HL-60 (cell line): ENCODE measurements at regions not wholly inside any gene's neighbourhood (a gene's known extent, or its start where the extent isn't known, plus 50 kb on each side); places are given as distances from the start of the nearest gene placed in this dataset.

Experiments
- DNase-seq, 2 experiments: peaks; one replicate each; pipeline ENCODE4 v3.0.0-alpha.2; 2010 to 2020; ENCODE audit warnings: low read depth in 1 of 2, low spot score in 1 of 2
- H3K27ac ChIP-seq: fragments of 250-450 bp; sonication (Bioruptor Pico); replicated peaks from 2 replicates; pipeline ENCODE4 v1.5.1; 2020; ENCODE audit warnings: mild to moderate bottlenecking, moderate library complexity
- H3K27me3 ChIP-seq: fragments of 250-450 bp; sonication (Bioruptor Pico); 2 replicates; pipeline ENCODE4 v1.5.1; 2021; ENCODE audit warnings: mild to moderate bottlenecking, moderate library complexity; ENCODE audit not compliant: insufficient read depth, poor library complexity, severe bottlenecking
- H3K4me3 ChIP-seq: replicated peaks from 2 replicates; pipeline ENCODE4 v1.5.1; 2011; ENCODE audit warnings: mild to moderate bottlenecking, control low read depth, low read length; ENCODE audit not compliant: insufficient read depth
- GABPA ChIP-seq: IDR thresholded peaks from 2 replicates; pipeline ENCODE4 v1.6.1; 2012; ENCODE audit warnings: low read depth
- POLR2AphosphoS5 ChIP-seq: IDR thresholded peaks from 2 replicates; pipeline ENCODE4 v1.6.1; 2012; ENCODE audit warnings: low read depth
- SPI1 ChIP-seq: IDR thresholded peaks from 2 replicates; pipeline ENCODE4 v1.6.1; 2012; ENCODE audit warnings: low read depth, mild to moderate bottlenecking, borderline replicate concordance
- TF ChIP-seq, protein P1 (sequence below): IDR thresholded peaks from 2 replicates; pipeline ENCODE4 v1.6.1; 2012; ENCODE audit warnings: low read depth; ENCODE audit not compliant: insufficient replicate concordance
- TF ChIP-seq, protein P2 (sequence below): IDR thresholded peaks from one replicate; pipeline ENCODE4 v1.5.1; 2011; ENCODE audit warnings: low read length, control low read depth, inconsistent platforms; ENCODE audit not compliant: insufficient read depth

DNA sequence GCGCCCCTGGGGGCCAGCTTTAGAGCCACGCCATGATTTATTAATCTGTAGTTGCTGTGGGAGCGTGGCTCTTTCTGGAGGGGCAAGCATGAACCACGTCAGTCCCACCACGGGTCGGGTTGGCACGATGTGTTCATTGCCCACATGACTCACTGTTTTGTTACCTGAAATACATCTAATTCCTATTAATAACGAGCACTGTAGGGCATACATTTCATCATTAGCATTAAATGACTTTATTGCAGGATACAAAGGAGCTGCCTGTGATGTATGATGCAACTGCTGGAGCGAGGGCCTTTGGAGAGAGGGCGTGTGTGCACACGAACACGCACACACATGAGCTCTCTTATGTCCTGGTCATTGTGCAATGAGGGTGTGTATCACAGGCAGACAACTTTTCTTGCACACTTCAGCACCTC lies 127.0 kb downstream of the INHBB start:
- TF ChIP-seq SPI1, result no peak
- TF ChIP-seq, protein P1, sequence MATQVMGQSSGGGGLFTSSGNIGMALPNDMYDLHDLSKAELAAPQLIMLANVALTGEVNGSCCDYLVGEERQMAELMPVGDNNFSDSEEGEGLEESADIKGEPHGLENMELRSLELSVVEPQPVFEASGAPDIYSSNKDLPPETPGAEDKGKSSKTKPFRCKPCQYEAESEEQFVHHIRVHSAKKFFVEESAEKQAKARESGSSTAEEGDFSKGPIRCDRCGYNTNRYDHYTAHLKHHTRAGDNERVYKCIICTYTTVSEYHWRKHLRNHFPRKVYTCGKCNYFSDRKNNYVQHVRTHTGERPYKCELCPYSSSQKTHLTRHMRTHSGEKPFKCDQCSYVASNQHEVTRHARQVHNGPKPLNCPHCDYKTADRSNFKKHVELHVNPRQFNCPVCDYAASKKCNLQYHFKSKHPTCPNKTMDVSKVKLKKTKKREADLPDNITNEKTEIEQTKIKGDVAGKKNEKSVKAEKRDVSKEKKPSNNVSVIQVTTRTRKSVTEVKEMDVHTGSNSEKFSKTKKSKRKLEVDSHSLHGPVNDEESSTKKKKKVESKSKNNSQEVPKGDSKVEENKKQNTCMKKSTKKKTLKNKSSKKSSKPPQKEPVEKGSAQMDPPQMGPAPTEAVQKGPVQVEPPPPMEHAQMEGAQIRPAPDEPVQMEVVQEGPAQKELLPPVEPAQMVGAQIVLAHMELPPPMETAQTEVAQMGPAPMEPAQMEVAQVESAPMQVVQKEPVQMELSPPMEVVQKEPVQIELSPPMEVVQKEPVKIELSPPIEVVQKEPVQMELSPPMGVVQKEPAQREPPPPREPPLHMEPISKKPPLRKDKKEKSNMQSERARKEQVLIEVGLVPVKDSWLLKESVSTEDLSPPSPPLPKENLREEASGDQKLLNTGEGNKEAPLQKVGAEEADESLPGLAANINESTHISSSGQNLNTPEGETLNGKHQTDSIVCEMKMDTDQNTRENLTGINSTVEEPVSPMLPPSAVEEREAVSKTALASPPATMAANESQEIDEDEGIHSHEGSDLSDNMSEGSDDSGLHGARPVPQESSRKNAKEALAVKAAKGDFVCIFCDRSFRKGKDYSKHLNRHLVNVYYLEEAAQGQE, result no peak
- no peaks in the 10 kb centered on the region for H3K27me3 ChIP-seq
- H3K27ac ChIP-seq, result no peak overlapping the region
- no peak overlapping the region for H3K4me3 ChIP-seq
- no peak for DNase-seq

DNA sequence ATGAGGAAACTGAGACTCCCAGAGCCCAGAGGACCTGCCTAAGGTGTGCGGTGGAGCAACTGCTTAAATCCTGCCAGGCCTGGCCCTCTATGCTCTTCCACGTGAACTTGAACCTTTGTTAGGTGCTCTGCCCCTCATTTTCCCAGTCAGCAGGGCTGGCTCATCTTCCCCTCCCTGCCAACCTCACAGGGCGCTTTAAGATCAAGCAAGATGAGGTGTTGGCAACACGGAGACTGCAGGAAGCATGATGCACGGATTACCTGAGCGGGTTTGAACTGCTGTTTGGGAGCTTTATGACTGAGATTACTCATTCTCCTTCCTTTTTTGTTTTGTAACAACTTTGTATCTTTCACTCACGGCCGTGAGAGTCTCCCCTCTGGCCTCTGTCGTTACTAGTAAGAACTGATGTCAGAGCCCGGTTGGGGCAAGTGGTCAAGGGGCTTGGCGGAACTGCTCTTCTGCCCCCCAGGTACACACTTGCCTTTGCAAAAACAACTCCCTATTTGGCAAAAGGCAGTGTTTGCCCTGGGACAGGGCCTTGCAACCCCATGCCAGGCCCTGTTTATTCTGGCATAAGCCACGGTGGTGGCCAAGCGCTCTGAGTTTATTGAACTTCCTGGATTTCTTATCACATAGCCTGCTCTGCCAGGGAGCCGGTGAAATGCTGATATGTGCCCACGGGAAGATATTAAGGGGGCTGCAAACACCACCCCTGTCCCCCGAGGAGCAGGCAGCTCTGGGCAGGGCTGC lies 127.8 kb downstream of the INHBB start:
- no peaks in the 10 kb centered on the region for H3K27me3 ChIP-seq
- no peak for TF ChIP-seq POLR2AphosphoS5
- TF ChIP-seq, protein P2, sequence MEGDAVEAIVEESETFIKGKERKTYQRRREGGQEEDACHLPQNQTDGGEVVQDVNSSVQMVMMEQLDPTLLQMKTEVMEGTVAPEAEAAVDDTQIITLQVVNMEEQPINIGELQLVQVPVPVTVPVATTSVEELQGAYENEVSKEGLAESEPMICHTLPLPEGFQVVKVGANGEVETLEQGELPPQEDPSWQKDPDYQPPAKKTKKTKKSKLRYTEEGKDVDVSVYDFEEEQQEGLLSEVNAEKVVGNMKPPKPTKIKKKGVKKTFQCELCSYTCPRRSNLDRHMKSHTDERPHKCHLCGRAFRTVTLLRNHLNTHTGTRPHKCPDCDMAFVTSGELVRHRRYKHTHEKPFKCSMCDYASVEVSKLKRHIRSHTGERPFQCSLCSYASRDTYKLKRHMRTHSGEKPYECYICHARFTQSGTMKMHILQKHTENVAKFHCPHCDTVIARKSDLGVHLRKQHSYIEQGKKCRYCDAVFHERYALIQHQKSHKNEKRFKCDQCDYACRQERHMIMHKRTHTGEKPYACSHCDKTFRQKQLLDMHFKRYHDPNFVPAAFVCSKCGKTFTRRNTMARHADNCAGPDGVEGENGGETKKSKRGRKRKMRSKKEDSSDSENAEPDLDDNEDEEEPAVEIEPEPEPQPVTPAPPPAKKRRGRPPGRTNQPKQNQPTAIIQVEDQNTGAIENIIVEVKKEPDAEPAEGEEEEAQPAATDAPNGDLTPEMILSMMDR, result no peak
- TF ChIP-seq GABPA, result no peak
- TF ChIP-seq SPI1, result no peak
- TF ChIP-seq, protein P1, result no peak
- no peak for DNase-seq
- no peak overlapping the region for H3K4me3 ChIP-seq
- H3K27ac ChIP-seq, result no peak overlapping the region

DNA sequence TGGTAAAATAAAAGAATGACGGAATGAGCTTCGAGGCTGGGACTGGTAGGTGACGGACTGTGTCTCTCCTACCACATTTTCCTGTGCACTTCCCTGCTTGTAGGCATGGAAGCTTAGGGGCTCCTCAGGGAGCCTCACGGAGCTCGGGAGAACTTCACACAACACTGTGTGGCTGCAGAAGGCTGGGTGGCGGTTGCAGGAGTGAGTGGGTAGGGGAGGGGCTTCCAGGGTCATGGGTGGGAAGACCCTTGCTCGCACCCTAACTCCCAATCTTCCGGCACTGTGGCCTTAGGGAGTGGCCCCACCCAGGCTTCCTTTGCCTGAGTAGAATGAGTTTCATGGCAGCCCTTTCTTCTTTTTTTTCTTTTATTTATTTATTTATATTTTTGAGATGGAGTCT lies 128.6 kb downstream of the INHBB start:
- H3K27me3 ChIP-seq, result no peaks in the 10 kb centered on the region
- H3K4me3 ChIP-seq, result no peak overlapping the region
- TF ChIP-seq POLR2AphosphoS5 (no peak), GABPA (no peak), SPI1 (no peak)
- TF ChIP-seq, protein P2, result no peak
- TF ChIP-seq, protein P1, result no peak
- H3K27ac ChIP-seq, result no peak overlapping the region
- DNase-seq, result no peak
